Heart left ventricle (tissue), 16 donors: ENCODE measurements at regions not wholly inside any gene's neighbourhood (a gene's known extent, or its start where the extent isn't known, plus 50 kb on each side); places are given as distances from the start of the nearest gene placed in this dataset.

ENCODE experiments used
- ATAC-seq, 4 donors: fragments of 200-7000 bp; cut with Tn5 transposase; one replicate each; pipeline ENCODE4 v1.9.1; 2020 to 2022; ENCODE audit warnings: moderate library complexity in 4 of 4, mild to moderate bottlenecking in 3 of 4, moderate number of reproducible peaks in 1 of 4
- DNase-seq, 5 donors: peaks; one replicate each; pipeline ENCODE4 v3.0.0-alpha.2; 2020
- H3K27ac ChIP-seq, 12 donors: fragments of 200-600 bp; sonication (generic) in 4 of 12; one replicate each; pipeline versions ENCODE4 v1.5.0 to v1.8.0; 2016 to 2022; ENCODE audit warnings: mild to moderate bottlenecking in 2 of 12
- H3K27me3 ChIP-seq, 9 donors: fragments of 200-600 bp; sonication (generic) in 2 of 9; one replicate each; pipeline versions ENCODE4 v1.5.1 to v1.8.0; 2016 to 2022; ENCODE audit warnings: mild to moderate bottlenecking in 3 of 9
- H3K36me3 ChIP-seq, 9 donors: fragments of 200-600 bp; sonication (generic) in 2 of 9; one replicate each; pipeline versions ENCODE4 v1.5.0 to v1.8.0; 2018 to 2022; ENCODE audit warnings: mild to moderate bottlenecking in 2 of 9
- H3K4me1 ChIP-seq, 12 donors: fragments of 200-600 bp; sonication (generic) in 4 of 12; one replicate each; pipeline versions ENCODE4 v1.5.0 to v1.8.0; 2016 to 2022; ENCODE audit warnings: mild to moderate bottlenecking in 3 of 12
- H3K4me3 ChIP-seq, 12 donors: fragments of 200-600 bp; sonication (generic) in 4 of 12; one replicate each; pipeline versions ENCODE4 v1.5.0 to v1.8.0; 2017 to 2022; ENCODE audit warnings: mild to moderate bottlenecking in 9 of 12, moderate library complexity in 4 of 12
- H3K9me3 ChIP-seq, 12 donors: fragments of 200-600 bp; sonication (generic) in 4 of 12; one replicate each; pipeline versions ENCODE4 v1.5.0 to v1.8.0; 2016 to 2022; ENCODE audit warnings: mild to moderate bottlenecking in 1 of 12
- CTCF ChIP-seq, 12 donors: fragments of 200-600 bp; sonication (generic) in 4 of 12; IDR thresholded peaks; one replicate each; pipeline versions ENCODE4 v1.5.0 to v1.8.0; 2018 to 2022; ENCODE audit warnings: antibody characterized with exemption in 12 of 12, mild to moderate bottlenecking in 5 of 12
- POLR2A ChIP-seq, 2 donors: fragments of 450-650 bp; IDR thresholded peaks; one replicate each; pipeline ENCODE4 v1.6.1; 2017; ENCODE audit warnings: antibody characterized with exemption in 2 of 2, mild to moderate bottlenecking in 2 of 2, moderate library complexity in 2 of 2
- WGBS, 4 donors: extraction: QIAGEN DNeasy Blood & Tissue Kit in 2 of 4; methylation state at CpG; one replicate each; pipeline versions ENCODE4 v1.1.5 to v1.1.7; 2013 to 2018; 5-methylcytosine and 5-hydroxymethylcytosine counted together
- intact Hi-C, 10 donors: fragments of 100-400 bp; cut with DNase I; formaldehyde crosslinking; loops; one replicate each; pipeline versions ENCODE4 v1.11.1 to v1.14.2; 2022
- donor health status: ischemic (EF 13 %, LVEDD 7.1; RV severe dilation, severe dysfunction).
- donor health status: healthy with polysubstance abuse.
- donor health status: DM: no; HTN: yes; CAD: no.
- donor health status: DM: no; HTN: no; CAD: no.
- donor health status: ischemic (EF 25% LVEDD 6.9; RV normal size, moderate dysfunction).
- donor health status: ischemic (EF 25% LVEDD 5.7; RV mildly dilated, moderate dysfunction).
- donor health status: healthy.
- donor health status: DM: yes; HTN: yes; CAD: no.
- donor health status: ischemic (EF 35%, LVEDD 5.7; RV mildly dilated, moderate dysfunction).
- donor health status: nonischemic (EF 11% LVEDD 7.7; RV severe dilation, severe dysfunction).
- donor health status: DM: yes; HTN: yes; CAD: no.
- donor health status: PGD.
- donor health status: ischemic (EF 29% LVEDD 5.4; RV normal size, mild dysfunction).
- donor health status: nonischemic (EF 23%, LVEDD 6.1; RV moderate dilation, normal function).

GRCh38 chr4:84224522-84224921 is 274.6 kb downstream of the NKX6-1 start:
- WGBS, 4 donors, result 28 to 52% (median 46%) methylated on average over 4 of the region's 4 CpGs
- Histone ChIP-seq H3K4me3 (no peak overlapping the region), H3K36me3 (no peaks in the 10 kb centered on the region), H3K27ac (no peak overlapping the region), H3K9me3 (no peaks in the 10 kb centered on the region), H3K4me1 (no peaks in the 10 kb centered on the region), H3K27me3 (no peaks in the 10 kb centered on the region)
- TF ChIP-seq CTCF (IDR thresholded peaks at IDR 0.05) (no peak), POLR2A (IDR thresholded peaks at IDR 0.05) (no peak)
- ATAC-seq, result no peak
- DNase-seq, result no peak
- intact Hi-C loops, result no loop called here

- WGBS, 4 donors, result 63 to 73% (median 64%) methylated on average over 4 of the region's 4 CpGs
- Histone ChIP-seq H3K27ac (no peak overlapping the region), H3K36me3 (no peaks in the 10 kb centered on the region), H3K27me3 (no peaks in the 10 kb centered on the region), H3K4me1 (no peaks in the 10 kb centered on the region), H3K9me3 (no peaks in the 10 kb centered on the region), H3K4me3 (no peak overlapping the region)
- intact Hi-C loops, result no loop called here
- no peak for TF ChIP-seq POLR2A (IDR thresholded peaks at IDR 0.05)
- TF ChIP-seq CTCF (IDR thresholded peaks at IDR 0.05), result no peak
- ATAC-seq (no peak), DNase-seq (no peak)
These were observed 277.4 kb downstream of the NKX6-1 start for GRCh38 chr4:84221704-84222103.

GRCh38 chr4:84220990-84221389 is 278.1 kb downstream of the NKX6-1 start:
- ATAC-seq (no peak), DNase-seq (no peak)
- WGBS, 4 donors, result 82 to 86% (median 83%) methylated on average over 6 of the region's 6 CpGs
- no peak overlapping the region for H3K27ac ChIP-seq
- H3K4me1 ChIP-seq, result no peaks in the 10 kb centered on the region
- no peaks in the 10 kb centered on the region for H3K36me3 ChIP-seq
- intact Hi-C loops, result no loop called here
- TF ChIP-seq CTCF (IDR thresholded peaks at IDR 0.05) (no peak), POLR2A (IDR thresholded peaks at IDR 0.05) (no peak)
- no peaks in the 10 kb centered on the region for H3K27me3 ChIP-seq
- H3K9me3 ChIP-seq, result no peaks in the 10 kb centered on the region
- no peak overlapping the region for H3K4me3 ChIP-seq

GRCh38 chr4:84219656-84220055 is 279.4 kb downstream of the NKX6-1 start:
- Histone ChIP-seq H3K27ac (no peak overlapping the region), H3K36me3 (no peaks in the 10 kb centered on the region), H3K4me3 (no peak overlapping the region), H3K4me1 (no peaks in the 10 kb centered on the region), H3K27me3 (no peaks in the 10 kb centered on the region), H3K9me3 (no peaks in the 10 kb centered on the region)
- ATAC-seq (no peak), DNase-seq (no peak)
- WGBS, 4 donors, result 69 to 79% (median 74%) methylated on average over 1 of the region's 1 CpG
- TF ChIP-seq POLR2A (IDR thresholded peaks at IDR 0.05), result no peak
- TF ChIP-seq CTCF (IDR thresholded peaks at IDR 0.05), result no peak
- intact Hi-C loops, result no loop called here
